CD1c-positive myeloid dendritic cell (primary cell): ENCODE measurements at regions not wholly inside any gene's neighbourhood (a gene's known extent, or its start where the extent isn't known, plus 50 kb on each side); places are given as distances from the start of the nearest gene placed in this dataset.

Source experiments
- DNase-seq: peaks from one replicate; pipeline ENCODE4 v3.0.0-alpha.2; 2016; ENCODE audit errors: extremely low spot score

DNA sequence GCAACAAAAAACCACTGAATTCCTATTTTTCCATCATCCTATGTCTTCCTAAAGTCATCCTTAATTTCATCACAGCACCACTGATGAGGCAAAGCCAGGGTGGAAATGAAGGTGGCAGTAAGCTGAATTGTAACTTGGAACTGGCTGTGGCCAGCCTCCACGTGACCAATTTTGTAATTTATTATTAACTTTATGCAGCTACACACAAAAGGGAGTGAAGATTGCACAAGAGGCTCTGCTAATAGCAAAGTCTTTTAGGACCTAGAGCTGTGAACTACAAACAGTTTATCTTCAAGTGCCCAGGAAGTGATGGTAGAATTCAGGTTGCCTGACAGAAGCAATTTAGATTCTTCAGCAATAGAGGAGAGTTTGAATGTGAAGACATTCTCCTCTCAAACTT is 176.4 kb downstream of the CCDC71L start:
- DNase-seq = no peak

DNA sequence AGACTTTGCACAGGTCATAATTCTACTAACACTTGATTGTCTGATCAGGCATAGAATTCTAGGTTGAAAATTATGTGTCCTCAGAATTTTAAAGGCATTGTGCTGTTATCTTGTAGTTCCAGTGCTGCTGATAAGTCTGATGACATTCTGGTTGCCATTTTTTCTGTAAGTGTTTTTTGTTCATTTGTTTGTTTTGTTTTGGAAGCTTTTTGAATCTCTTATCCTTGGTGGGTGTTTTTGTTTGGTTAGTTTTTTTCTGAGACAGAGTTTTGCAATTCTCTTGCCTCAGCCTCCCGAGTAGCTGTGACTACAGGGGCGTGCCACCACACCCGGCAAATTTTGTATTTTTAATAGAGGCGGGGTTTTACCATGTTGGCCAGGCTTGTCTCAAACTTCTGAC is 178.9 kb downstream of the CCDC71L start:
- DNase-seq = no peak

DNA sequence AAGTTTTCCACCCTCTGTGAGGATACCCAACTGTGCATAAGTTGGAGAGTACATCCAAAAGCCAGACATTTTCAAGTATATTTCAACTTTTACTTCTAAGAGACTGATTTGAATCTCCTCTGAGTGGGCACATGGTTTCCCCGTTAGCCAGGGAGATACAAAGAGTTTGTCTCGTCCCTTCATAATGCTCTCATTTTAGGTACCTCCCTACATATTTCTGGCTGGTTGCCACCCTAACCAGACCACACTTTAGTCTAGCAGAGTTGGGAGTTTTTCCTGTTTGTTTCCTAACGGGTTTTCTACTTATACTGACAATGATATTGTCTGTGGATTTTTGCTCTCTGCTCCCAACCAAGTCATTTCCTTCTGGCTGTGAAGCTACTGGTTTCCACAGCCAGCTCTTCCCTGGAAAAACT is 180.3 kb downstream of the CCDC71L start:
- no peak for DNase-seq

DNA sequence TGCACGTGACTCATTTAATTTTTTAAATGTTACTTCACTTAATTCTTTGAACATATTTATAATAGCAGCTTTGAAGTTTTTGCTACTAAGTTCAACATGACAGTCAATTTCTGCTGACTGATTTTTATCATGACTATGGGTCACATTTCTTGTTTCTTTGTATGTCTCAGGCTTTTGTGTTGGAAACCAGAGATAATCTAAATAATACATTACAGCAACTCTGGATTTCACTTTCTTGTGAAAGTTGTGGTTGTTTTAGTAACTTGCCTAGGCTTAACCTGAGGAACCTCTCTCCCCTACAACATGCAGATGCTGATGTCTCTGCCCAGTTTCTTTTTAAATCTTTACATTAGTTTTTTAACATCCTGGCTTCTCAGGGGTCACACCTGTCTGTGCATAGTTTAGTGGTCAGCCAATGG is 180.8 kb downstream of the CCDC71L start:
- DNase-seq = no peak

DNA sequence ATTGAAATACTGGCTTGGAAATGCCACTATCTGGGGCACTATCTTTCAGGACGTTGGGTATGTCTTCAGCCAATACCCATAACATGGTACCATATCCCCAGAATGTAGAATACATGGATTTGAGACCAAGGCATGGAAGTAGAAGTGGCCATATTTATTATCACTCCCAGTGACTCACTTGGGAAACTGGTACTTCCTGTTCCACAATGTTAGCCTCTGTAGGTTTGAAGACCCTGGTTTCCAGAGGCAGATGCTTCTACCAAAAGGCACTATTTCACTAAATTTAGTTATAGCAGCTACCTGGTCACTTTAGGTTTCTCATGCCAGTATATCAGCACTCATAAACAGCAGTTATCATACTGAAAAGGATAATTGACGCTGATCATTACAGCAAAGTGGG is 184.2 kb downstream of the CCDC71L start:
- DNase-seq = no peak

DNA sequence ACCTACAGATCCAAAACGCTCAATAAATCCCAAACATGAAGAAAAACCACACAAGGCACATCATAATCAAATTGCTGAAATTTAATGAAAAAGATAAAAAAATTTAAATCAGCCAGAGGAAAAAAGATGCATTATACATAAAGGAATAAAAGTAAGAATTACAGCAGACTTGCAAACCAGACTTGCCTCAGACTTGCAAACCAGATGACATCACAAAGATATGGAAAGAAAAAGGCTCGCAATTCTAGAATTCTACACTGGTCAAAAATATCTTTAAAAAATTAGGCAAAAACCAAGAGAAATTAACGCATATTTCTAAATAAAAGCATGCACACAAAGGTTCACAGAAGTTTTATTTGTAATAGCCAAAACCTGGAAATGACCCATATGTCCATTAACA is 188.0 kb upstream of the NAMPT start:
- DNase-seq = no peak

DNA sequence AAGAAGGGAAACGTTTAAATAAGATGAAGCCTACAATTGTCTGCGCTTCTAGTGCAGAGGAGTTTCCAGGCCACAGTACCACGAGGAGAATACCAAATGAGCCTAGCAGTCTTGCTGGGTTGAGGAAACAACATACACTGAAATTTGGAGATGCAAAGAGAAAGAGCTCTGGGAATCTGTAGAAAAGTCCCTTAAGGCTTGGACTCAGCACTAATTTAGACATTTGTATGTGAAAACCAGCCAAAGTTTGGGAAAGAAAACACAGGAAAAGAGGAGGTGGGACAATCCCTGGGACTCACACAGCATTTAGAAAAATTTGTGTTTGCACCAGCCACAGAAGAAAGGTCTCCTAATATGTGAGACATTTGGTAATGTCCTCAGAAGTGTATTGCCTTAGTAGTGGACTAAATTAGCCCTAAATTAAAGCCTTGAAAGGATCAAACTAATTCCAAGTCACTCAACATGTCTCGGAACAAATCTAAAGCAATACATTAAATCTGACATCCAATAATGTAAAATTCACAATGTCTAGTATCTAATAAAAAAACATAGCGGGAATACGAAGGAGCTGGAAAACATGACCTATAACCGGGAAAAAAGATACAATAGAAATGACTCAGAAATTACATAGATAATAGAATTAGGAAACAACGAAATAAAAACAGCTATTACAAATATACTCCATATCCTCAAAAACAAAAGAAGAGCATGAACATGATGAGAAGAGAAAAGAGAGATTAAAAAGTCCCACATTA is 187.1 kb upstream of the NAMPT start:
- DNase-seq = no peak

DNA sequence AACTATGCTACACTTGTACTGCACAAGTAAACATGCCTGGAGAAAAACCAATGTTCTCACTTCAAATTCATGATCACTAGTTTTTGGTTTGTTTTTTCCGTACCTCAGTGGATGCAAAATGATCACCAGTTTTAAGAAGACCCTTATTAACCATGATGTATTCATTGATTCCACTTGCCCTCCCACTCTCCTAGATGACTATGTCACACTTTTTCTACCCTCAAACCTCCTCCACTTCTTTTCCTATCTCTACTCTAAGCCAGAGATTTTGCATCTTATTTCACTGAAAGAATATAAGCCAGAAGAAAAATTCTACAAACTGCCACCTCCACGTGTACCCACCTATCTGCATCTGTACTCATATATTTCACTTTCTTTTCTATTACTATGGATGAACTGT is 186.2 kb upstream of the NAMPT start:
- DNase-seq = no peak

DNA sequence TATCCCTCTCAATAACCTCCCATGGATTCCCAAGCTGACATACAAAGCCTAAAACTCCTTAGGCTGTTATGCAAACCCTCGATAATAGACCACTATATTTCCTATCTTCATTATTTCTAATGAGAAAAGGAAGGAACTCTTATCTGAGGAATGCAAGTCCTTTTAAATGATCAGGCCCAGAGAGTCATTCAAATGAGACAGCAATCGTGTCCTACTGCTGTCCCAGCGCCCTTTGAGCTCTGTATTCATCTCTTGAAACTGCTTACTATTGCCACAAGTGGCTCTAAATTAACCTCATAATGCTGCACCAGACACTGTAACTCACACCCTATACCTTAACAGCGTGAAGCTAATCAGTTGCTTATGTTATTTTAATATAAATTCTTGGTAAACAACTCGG is 182.1 kb upstream of the NAMPT start:
- DNase-seq = no peak

DNA sequence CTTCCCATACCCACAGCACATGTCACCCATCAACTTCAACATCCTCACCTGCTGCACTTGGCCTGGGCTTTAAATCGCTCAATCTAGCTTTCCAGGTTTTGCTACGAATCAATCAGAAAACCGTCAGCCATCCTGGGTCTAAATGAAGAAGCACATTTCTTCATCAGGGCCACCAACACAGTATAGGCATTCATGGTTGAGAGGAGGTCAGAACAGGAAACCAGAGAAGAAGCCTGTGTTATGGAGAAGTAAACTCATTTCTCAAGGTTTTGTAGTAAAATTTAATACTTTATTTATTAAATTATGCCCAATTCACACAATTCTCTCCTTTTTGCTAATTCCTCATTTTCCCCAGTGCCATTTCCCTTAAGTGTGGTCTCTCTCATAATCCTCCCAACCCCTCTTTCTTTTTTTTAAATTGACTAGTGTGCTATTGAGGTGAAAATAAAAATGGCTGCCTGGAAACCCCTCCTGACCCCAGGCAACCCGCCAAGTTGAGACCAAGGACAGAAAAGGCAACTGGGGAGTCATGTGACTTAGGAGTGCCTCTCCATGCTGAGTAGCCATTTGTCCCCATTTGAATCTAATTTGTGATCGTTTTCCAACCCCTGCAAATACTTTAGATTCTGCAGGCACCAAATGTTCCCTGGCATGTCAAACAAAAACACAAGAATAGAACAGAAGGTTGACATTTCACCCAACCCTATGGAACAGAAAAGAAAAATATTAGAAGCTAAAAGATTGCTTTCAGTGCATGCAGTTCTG is 181.1 kb upstream of the NAMPT start:
- DNase-seq = no peak

DNA sequence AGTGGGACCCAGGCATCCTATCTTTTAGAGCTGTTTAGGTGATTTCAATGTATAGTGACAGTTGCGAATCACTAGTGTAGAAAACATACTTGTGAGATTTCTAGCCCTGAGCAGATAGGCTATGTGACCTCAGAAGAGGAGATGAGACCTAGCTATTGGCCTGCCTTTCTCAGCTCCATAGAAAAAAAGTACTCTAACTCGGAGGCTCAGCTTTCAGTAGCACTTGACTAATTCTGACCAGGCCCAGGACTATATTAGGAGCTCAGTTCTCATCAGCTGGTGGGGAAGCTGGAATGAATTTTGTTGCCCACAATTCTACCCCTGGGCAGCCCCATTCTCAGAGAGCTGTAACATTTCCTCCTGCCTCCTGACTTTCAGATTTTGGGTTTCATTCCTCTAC is 179.9 kb upstream of the NAMPT start:
- DNase-seq = no peak

DNA sequence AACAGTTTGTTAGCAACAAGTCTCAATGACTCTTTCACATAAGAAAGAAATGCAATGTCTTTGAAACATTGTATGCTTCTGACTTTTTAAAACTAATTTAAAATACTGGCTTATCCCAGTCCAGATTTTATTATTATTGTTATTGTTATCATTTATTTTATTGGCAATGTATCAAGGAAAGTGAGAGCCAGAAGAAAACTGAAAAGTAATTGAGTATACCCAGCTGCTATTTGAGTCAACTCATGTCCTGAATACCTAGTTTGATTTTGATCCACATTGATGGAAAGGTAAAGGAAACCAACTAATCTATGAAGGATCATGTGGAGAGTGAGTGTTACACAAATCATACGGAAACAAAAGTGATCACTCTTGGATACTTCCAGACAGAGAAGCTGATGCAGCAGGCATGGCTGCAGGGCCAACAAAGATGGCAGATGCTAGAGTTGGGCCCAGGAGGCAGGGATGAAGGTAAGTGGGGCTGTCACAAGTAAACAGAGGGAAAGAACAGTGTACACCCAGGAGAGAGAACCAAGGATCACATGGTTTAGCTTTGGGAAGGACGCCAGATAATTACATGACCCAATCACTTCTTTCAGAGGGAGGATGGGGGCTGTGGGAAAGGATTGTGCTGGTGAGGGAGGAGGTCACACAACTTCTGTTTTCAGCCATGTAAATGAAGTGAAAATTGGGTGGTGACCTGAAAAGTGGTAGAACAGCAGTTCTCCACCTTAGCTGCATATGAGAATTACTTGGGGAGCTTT is 179.2 kb upstream of the NAMPT start:
- DNase-seq = no peak

DNA sequence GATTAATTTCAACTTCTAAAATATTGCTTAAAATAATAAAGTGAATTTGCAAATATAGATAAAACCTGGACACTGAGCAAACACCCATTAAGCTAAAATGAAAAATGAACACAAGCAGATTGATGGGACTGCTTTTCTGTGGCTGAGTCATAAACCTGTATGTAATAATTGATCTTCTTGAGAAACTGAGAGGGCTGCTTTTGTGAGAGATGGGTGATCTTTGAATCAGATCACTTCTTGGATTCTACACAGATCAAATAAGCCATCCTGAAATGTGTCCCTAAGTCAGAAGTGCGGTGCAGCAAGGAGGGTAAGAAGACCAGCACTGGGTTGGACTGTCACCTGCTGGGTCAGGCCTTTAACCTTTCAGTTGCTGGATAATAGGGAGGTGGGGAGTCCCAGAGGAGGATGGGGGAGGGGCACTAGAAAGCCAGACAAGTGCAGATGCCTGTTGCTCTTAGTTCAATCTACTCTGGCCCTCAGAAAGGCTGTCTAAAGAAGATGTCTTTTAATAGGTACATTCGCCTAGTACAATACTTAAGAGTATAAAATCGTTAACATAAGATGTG is 178.2 kb upstream of the NAMPT start:
- no peak for DNase-seq

DNA sequence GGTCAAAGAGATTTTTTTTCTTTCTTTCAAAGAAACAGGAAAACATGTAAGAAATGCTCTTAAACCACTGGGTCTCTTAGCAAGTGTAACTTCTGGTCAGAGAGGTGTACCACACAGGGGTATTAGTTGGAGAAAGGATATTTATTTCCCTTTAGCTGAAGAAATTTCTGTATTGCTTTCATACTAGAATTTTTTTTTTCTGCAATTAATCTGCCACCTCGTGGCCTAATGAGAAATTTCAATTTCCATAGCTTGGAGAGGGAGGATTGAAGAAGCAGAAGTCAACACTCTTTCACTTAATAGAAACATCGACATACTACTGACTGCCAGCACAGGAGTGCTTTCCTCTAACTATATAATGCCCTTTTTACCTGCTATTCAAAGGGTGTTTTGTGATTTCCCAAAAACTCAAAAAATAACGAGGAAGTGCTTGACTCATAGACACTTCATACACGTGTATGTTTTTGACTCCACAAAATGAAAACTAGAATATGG is 177.6 kb upstream of the NAMPT start:
- DNase-seq = peak; percentile 68

DNA sequence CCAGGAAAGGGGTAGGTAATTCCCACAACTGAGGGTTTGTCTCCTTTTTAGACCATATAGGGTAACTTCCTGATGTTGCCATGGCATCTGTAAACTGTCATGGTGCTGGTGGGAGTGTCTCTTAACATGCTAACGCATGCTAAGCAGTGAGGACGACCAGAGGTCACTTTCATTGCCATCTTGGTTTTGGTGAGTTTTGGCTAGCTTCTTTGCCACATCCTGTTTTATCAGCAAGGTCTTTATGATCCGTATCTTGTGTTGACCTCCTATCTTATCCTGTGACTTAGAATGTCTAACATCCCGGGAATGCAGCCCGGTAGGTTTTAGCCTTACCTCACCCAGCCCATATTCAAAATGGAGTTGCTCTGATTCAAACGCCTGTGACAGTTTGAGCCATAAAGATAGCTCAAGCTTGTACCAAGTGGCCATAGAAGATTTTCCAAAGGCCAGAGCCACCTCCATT is 176.0 kb upstream of the NAMPT start:
- no peak for DNase-seq

DNA sequence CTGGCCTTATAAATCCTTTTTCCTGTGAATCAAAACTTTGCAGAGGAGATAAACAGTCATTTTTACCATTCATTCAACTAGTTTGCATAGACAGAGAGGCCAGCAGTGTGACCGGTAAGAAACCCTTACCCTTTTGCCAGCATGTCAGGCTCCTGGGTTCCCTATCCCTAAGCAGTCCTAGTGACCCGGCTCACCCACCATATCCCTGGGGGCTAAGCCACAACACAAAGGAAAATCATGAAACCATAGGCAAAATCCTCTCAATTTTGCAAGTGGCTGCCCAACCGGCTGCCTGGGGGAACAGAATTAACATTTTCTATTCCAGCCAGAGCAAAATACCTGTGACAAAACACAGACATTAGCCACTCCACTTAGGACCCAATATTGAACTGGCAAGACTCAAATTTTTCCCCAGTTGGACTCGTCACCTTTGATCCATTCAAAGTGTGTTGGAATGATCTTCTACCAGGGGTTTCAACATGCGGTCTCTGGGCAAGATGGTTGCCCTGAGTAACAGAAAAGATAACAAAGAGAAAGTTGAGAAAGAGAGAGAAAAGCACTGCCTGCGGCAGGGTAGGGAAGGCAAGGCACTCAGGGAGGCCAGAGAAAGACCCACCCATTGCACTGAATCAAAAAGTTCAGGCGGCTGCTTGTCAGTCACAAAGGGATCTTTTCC is 174.8 kb upstream of the NAMPT start:
- no peak for DNase-seq

DNA sequence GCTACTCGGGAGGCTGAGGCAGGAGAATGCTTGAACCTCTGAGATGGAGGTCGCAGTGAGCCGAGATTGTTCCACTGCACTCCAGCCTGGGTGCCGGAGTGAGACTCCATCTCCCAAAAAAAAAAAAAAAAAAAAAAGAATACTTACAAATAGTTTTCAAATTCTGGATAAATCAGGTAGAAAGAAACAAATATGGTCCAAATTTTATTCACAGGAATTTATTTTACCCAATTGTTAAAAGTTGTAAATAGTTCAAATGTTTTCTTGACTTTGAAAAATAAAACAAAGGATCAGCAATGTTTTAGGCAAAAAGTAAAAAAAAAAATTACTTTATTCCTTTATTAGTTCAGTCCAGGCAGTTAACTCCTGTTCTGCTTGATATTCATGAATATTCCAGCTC is 172.9 kb upstream of the NAMPT start:
- no peak for DNase-seq

DNA sequence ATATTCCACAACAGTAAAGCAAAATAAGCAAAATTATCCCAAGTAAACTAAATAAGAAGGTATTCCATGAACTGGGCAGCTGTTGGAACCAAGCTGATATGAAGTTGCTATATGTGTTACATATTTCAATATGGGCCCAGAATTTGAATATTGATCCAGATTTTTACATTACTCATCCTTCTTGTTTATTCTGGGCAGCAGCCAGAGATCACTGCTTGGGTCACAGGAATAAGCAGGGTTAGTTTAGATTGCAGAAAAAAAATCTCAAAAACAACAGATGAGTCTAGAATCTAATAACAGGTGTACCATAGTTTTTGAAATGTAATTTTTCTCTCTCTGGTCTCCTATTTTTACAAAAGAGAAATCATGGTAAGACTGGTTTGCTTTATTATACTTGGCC is 171.5 kb upstream of the NAMPT start:
- DNase-seq = no peak

DNA sequence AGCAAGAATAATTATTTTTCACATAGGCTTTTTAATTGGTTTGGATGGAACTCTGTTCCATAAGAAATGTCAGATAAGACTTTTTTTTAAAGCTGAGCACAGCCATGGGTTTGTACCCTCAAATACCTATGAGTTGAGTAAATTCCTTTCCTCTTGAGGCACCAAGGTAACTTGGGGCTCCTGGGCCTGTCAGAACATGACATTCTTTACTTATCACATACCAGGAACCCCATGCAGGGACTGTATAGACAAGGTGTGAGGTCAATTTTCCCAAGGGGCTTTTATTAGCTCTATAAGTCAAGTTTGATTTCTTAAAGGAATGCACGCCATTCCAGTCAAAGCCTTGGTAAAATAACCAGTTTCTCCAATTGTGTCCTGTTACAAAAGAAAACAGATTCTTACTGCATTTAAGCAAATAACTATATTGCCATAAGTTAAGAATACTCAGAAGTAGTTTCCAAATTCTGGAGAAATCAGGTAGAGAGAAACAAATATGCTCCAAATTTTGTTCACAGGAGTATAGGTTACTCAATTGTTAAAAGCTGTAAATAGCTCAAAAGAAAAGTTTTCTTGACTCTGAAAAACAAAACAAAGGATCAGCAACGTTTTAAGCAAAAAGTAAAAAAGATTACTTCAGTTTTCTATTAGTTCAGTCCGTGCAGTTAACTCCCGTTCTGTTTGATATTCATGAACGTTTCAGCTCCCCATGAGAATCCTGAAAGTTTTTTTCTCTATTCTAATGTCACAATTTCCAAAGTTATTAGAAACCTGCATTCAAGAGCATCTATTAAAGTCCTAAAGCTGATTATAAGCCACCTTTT is 167.5 kb upstream of the NAMPT start:
- DNase-seq = no peak

DNA sequence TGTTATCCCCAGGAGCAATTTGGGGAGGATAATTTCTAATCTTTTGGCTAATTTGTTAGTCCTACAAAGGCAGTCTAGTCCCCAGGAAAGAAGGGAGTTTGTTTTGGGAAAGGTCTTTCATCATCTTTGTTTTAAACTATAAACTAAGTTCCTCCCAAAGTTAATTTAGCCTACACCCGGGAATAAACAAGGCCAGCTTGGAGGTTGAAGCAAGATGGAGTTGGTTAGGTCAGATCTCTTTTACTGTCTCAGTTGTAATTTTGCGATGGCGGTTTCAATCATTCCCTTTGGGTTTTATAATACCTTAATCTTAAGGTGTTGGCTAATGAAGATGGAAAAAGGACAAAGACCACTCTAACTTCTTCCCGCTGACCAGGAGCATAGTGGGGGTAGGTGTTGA is 166.4 kb upstream of the NAMPT start:
- no peak for DNase-seq

DNA sequence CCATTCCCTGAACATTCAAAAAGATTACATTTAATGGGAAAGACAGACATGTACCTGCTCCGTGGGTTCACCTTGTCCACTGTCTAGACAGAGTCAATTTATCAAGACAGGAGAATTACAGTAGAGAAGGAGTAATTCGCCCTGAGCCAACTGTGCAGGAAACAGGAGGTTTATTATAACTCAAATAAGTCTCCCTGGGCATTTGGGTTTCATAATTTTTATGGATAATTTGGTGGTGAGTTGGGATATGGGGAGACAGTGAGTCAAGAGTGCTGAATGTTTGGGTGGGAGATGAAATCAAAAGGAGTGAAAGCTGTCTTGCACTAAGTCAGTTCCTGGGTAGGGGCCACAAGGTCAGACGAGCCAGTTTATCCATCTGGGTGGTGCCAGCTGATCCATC is 165.9 kb upstream of the NAMPT start:
- DNase-seq = no peak
